ENCODE measurements at regions not wholly inside any gene's neighbourhood (a gene's known extent, or its start where the extent isn't known, plus 50 kb on each side); places are given as distances from the start of the nearest gene placed in this dataset.

DNA sequence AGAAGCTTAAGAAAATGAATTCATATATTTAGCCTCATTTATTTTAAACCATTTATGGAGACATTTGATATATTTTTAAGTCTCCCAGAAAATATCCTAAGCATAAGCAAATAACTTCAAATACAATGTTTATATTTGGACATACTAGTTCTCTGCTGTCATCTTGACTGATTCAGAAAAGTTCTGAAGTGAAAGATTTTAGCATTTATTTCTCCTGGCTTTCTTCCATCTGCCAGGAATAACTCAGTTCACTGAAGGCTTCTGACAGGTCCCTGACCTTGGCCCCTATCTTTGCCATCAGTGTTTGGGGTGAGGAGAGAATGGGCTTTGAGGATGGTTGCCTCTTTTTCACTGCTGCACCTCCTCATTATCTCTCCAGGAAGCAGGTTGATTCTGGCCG, 115.7 kb downstream of the SLIT2 start (continued):
- no peak for TF ChIP-seq YY1 (IDR thresholded peaks at IDR 0.05; ENCODE audit: borderline replicate concordance in 1 of 3, control insufficient read depth in 1 of 3, extremely low read depth in 1 of 3, insufficient read depth in 3 of 3, insufficient read length in 1 of 3, insufficient replicate concordance in 2 of 3, low read depth in 1 of 3, low read length in 2 of 3)

DNA sequence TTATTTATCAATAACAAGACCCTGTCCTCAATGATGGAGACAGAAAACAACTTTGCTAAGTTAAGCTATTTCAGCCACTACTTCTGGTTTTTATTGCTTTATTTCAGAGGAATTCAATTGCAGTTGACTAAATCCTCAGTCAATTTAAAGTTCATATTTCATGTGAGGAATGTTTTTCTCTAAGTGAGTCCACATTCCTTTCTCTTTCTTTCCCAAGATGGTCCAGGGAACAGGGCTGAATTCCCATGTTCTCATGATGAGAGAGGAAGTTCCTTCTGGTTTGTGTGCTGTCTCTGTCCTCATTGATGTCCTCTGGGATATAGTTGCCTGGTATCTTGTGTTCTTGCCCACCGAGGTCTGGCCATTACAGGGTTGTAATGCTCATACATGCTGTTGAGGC, 117.2 kb downstream of the SLIT2 start:
- Histone ChIP-seq H3K36me3 (ENCODE audit: control insufficient read depth, insufficient read depth, low read length) (no peaks in the 10 kb centered on the region), H3K27ac (ENCODE audit: extremely low read depth, low read depth, low read length) (no peak overlapping the region), H2AFZ (ENCODE audit: low read depth, low read length) (no peak overlapping the region), H3K27me3 (ENCODE audit: control insufficient read depth in 2 of 2, insufficient read depth in 2 of 2, low read length in 2 of 2) (no peaks in the 10 kb centered on the region), H3K79me2 (ENCODE audit: control insufficient read depth, insufficient read depth, low read length) (no peaks in the 10 kb centered on the region), H3K9me1 (ENCODE audit: control insufficient read depth, insufficient read depth, low read length) (no peaks in the 10 kb centered on the region), H3K4me2 (ENCODE audit: insufficient read depth, low read length) (no peak overlapping the region), H3K9ac (ENCODE audit: insufficient read depth in 1 of 2, low read depth in 2 of 2, low read length in 2 of 2) (no peak overlapping the region), H3K4me1 (replicated peaks in 1 of 2; ENCODE audit: control insufficient read depth in 2 of 2, insufficient read depth in 2 of 2, low read length in 2 of 2) (no peaks in the 10 kb centered on the region), H4K20me1 (replicated peaks; ENCODE audit: control insufficient read depth, insufficient read depth, low read length) (no peaks in the 10 kb centered on the region), H3K4me3 (no peak overlapping the region), H3K9me3 (replicated peaks; ENCODE audit: control insufficient read depth, insufficient read depth, low read depth, low read length) (no peaks in the 10 kb centered on the region)
- FAIRE-seq = no peak
- in situ Hi-C loops (cut with MboI) (no loop called here), intact Hi-C loops (cut with micrococcal nuclease) (no loop called here)
- no peak for ATAC-seq
- WGBS (ENCODE audit: insufficient coverage, low coverage, missing lambda C conversion rate) = 0% methylated on average over 1 of the region's 1 CpG
- DNase-seq (ENCODE audit: extremely low read depth in 1 of 4, low spot score in 3 of 4) = no peak
- no TSS peak for BruUV-seq (replicated peaks)
- ChIA-PET POLR2A (no interaction called here), CTCF (ENCODE audit: low intra/inter-chr PET ratio) (no interaction called here)
- TF ChIP-seq, protein P1, sequence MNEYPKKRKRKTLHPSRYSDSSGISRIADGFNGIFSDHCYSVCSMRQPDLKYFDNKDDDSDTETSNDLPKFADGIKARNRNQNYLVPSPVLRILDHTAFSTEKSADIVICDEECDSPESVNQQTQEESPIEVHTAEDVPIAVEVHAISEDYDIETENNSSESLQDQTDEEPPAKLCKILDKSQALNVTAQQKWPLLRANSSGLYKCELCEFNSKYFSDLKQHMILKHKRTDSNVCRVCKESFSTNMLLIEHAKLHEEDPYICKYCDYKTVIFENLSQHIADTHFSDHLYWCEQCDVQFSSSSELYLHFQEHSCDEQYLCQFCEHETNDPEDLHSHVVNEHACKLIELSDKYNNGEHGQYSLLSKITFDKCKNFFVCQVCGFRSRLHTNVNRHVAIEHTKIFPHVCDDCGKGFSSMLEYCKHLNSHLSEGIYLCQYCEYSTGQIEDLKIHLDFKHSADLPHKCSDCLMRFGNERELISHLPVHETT (CRISPR knock-in tag; conservative IDR thresholded peaks at IDR 0.05 in 1 of 2, IDR thresholded peaks at IDR 0.05 in 1 of 2) = no peak
- TF ChIP-seq RAD21 (CRISPR knock-in tag; conservative IDR thresholded peaks at IDR 0.05 in 1 of 2, IDR thresholded peaks at IDR 0.05 in 1 of 2) (no peak), TRIM24 (IDR thresholded peaks at IDR 0.05) (no peak), ZNF507 (tag; conservative IDR thresholded peaks at IDR 0.05) (no peak), ZNF699 (CRISPR knock-in tag; IDR thresholded peaks at IDR 0.05; ENCODE audit: insufficient replicate concordance) (no peak), ZKSCAN3 (CRISPR knock-in tag; IDR thresholded peaks at IDR 0.05) (no peak), NFE2L1 (tag; IDR thresholded peaks at IDR 0.05; ENCODE audit: borderline replicate concordance, low read depth) (no peak), BMI1 (IDR thresholded peaks at IDR 0.05; ENCODE audit: low read length) (no peak), SMARCA4 (IDR thresholded peaks at IDR 0.05) (no peak), ZNF12 (CRISPR knock-in tag; IDR thresholded peaks at IDR 0.05) (no peak)
- TF ChIP-seq, protein P2, sequence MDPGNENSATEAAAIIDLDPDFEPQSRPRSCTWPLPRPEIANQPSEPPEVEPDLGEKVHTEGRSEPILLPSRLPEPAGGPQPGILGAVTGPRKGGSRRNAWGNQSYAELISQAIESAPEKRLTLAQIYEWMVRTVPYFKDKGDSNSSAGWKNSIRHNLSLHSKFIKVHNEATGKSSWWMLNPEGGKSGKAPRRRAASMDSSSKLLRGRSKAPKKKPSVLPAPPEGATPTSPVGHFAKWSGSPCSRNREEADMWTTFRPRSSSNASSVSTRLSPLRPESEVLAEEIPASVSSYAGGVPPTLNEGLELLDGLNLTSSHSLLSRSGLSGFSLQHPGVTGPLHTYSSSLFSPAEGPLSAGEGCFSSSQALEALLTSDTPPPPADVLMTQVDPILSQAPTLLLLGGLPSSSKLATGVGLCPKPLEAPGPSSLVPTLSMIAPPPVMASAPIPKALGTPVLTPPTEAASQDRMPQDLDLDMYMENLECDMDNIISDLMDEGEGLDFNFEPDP (CRISPR knock-in tag; IDR thresholded peaks at IDR 0.05) = no peak
- TF ChIP-seq, protein P3, sequence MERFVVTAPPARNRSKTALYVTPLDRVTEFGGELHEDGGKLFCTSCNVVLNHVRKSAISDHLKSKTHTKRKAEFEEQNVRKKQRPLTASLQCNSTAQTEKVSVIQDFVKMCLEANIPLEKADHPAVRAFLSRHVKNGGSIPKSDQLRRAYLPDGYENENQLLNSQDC (CRISPR knock-in tag; IDR thresholded peaks at IDR 0.05) = no peak
- TF ChIP-seq, protein P4, sequence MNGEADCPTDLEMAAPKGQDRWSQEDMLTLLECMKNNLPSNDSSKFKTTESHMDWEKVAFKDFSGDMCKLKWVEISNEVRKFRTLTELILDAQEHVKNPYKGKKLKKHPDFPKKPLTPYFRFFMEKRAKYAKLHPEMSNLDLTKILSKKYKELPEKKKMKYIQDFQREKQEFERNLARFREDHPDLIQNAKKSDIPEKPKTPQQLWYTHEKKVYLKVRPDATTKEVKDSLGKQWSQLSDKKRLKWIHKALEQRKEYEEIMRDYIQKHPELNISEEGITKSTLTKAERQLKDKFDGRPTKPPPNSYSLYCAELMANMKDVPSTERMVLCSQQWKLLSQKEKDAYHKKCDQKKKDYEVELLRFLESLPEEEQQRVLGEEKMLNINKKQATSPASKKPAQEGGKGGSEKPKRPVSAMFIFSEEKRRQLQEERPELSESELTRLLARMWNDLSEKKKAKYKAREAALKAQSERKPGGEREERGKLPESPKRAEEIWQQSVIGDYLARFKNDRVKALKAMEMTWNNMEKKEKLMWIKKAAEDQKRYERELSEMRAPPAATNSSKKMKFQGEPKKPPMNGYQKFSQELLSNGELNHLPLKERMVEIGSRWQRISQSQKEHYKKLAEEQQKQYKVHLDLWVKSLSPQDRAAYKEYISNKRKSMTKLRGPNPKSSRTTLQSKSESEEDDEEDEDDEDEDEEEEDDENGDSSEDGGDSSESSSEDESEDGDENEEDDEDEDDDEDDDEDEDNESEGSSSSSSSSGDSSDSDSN (IDR thresholded peaks at IDR 0.05; ENCODE audit: borderline replicate concordance in 1 of 2, low read depth in 2 of 2, low read length in 2 of 2) = no peak
- TF ChIP-seq, protein P5, sequence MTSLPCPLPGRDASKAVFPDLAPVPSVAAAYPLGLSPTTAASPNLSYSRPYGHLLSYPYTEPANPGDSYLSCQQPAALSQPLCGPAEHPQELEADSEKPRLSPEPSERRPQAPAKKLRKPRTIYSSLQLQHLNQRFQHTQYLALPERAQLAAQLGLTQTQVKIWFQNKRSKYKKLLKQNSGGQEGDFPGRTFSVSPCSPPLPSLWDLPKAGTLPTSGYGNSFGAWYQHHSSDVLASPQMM (CRISPR knock-in tag; IDR thresholded peaks at IDR 0.05) = no peak
